Thyroid gland (tissue), 4 donors: ENCODE measurements at regions not wholly inside any gene's neighbourhood (a gene's known extent, or its start where the extent isn't known, plus 50 kb on each side); places are given as distances from the start of the nearest gene placed in this dataset.

Source experiments
- DNase-seq, 2 donors: peaks; one replicate each; pipeline ENCODE4 v3.0.0-alpha.2; 2019
- H3K27ac ChIP-seq, 3 donors: fragments of 200-600 bp; sonication (generic); 1 replicate in 2 of 3; 2 replicates in 1 of 3; pipeline ENCODE4 v1.5.1; 2016 to 2019; ENCODE audit warnings: mild to moderate bottlenecking in 1 of 3, moderate library complexity in 1 of 3
- H3K27me3 ChIP-seq: fragments of 200-600 bp; sonication (generic); one replicate; pipeline ENCODE4 v1.5.1; 2019
- H3K36me3 ChIP-seq, 2 donors: fragments of 200-600 bp; sonication (generic); one replicate each; pipeline ENCODE4 v1.5.1; 2016 to 2019
- H3K4me1 ChIP-seq, 2 donors: fragments of 200-600 bp; sonication (generic); one replicate each; pipeline ENCODE4 v1.5.1; 2017 to 2019
- H3K4me3 ChIP-seq, 3 donors: fragments of 200-600 bp; sonication (generic); replicated peaks in 1 of 3; 1 replicate in 2 of 3; 2 replicates in 1 of 3; pipeline ENCODE4 v1.5.1; 2016; ENCODE audit warnings: mild to moderate bottlenecking in 1 of 3
- H3K9me3 ChIP-seq: fragments of 200-600 bp; sonication (generic); one replicate; pipeline ENCODE4 v1.5.1; 2017
- POLR2A ChIP-seq, 2 donors: fragments of 450-650 bp; IDR thresholded peaks; one replicate each; pipeline ENCODE4 v1.6.1; 2017; ENCODE audit warnings: antibody characterized with exemption in 2 of 2, mild to moderate bottlenecking in 2 of 2, moderate library complexity in 1 of 2
- WGBS, 2 donors: methylation state at CpG; one replicate each; pipeline ENCODE4 v1.1.5; 2017; 5-methylcytosine and 5-hydroxymethylcytosine counted together
- intact Hi-C: fragments of 100-400 bp; cut with DNase I; formaldehyde crosslinking; loops from one replicate; pipeline ENCODE4 v1.15.1; 2023
- TF ChIP-seq, protein P1 (sequence below), 6 experiments: fragments of 200-600 bp in 3 of 6; fragments of 450-650 bp in 3 of 6; sonication (generic) in 3 of 6; IDR thresholded peaks; one replicate each; pipeline ENCODE4 v1.5.1; 2016 to 2019; ENCODE audit warnings: antibody characterized with exemption in 6 of 6, mild to moderate bottlenecking in 2 of 6, inconsistent platforms in 1 of 6, moderate library complexity in 1 of 6

DNA sequence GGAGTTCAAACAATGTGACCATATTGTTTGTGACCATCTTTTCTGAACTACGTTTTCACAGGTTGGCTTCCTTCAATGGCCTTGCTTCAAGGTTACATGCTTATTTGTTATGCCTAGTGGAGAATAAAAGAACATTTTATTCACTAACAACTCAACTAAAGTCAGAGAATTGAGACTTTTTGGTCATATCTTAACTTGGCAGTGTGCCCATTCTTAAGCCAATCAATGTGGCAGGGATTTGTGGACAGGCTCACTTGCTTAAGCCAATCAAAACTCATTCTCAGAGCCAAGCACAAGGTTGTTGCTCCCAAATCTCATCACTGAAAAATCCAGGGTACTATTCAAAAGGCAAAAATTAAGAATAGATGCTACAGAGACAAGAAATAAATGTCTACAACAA lies 455.8 kb upstream of the FAT3 start:
- Histone ChIP-seq H3K27me3 (no peaks in the 10 kb centered on the region), H3K4me3 (no peak overlapping the region), H3K36me3 (no peaks in the 10 kb centered on the region), H3K4me1 (no peaks in the 10 kb centered on the region), H3K9me3 (no peaks in the 10 kb centered on the region), H3K27ac (no peak overlapping the region)
- TF ChIP-seq POLR2A (IDR thresholded peaks at IDR 0.05), result no peak
- intact Hi-C loops, result no loop called here
- no peak for DNase-seq
- 77 to 88% methylated on average over 1 of the region's 1 CpG for WGBS, 2 donors

DNA sequence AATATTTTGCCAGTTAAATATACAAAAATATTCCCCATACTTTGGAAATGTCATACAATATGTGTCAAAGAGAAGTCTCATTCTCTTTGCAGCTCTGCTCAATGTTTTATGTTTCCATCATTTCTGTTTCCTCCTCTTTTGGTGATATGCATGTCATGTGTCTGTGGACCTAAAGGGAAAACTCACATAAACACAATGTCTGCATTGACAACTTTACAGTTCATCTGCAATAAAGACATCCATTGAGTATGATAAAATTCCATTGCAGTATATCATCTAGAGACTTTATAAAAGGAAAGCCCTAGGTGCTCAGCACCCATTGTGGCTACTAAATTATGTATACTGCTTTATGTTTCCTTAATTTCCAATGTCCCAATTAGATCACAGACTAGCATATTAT lies 461.3 kb upstream of the FAT3 start:
- Histone ChIP-seq H3K27me3 (no peaks in the 10 kb centered on the region), H3K9me3 (no peaks in the 10 kb centered on the region), H3K27ac (no peak overlapping the region), H3K4me3 (no peak overlapping the region), H3K36me3 (no peaks in the 10 kb centered on the region), H3K4me1 (no peaks in the 10 kb centered on the region)
- intact Hi-C loops, result no loop called here
- TF ChIP-seq, protein P1, sequence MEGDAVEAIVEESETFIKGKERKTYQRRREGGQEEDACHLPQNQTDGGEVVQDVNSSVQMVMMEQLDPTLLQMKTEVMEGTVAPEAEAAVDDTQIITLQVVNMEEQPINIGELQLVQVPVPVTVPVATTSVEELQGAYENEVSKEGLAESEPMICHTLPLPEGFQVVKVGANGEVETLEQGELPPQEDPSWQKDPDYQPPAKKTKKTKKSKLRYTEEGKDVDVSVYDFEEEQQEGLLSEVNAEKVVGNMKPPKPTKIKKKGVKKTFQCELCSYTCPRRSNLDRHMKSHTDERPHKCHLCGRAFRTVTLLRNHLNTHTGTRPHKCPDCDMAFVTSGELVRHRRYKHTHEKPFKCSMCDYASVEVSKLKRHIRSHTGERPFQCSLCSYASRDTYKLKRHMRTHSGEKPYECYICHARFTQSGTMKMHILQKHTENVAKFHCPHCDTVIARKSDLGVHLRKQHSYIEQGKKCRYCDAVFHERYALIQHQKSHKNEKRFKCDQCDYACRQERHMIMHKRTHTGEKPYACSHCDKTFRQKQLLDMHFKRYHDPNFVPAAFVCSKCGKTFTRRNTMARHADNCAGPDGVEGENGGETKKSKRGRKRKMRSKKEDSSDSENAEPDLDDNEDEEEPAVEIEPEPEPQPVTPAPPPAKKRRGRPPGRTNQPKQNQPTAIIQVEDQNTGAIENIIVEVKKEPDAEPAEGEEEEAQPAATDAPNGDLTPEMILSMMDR (IDR thresholded peaks at IDR 0.05), result no peak
- TF ChIP-seq POLR2A (IDR thresholded peaks at IDR 0.05), result no peak
- no peak for DNase-seq

DNA sequence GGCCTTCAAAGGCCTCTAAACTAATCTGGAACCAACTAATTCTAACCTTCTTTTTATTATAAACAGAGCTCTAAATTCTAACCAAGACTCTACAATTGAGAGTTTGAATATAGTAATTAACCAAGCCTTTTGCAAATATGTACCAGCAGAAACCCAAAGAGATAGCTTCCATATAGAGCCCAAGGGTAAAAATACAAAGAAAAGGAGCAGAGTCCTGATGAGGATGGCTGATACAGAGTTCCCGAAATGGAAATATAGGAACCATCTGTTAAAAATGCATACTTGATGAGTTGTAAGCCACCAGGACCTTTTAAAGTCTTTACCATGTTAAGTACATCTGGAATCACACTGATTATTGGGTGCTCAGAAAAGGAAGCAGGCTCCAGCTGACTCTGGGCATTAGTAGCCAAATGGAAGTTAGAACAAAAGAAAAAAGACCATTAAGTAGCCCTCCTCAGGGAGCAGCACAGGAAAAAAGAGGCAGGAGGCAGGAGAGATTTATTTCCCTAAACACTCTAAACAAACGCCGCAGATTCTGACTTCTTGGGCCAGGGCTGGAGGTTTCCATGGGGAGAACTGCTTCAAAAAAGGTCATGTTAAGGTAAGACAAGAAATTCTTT lies 463.1 kb upstream of the FAT3 start:
- intact Hi-C loops, result no loop called here
- Histone ChIP-seq H3K27me3 (no peaks in the 10 kb centered on the region), H3K27ac (no peak overlapping the region), H3K36me3 (no peaks in the 10 kb centered on the region), H3K4me3 (no peak overlapping the region), H3K4me1 (no peaks in the 10 kb centered on the region), H3K9me3 (no peaks in the 10 kb centered on the region)
- WGBS, 2 donors, result 27 to 37% methylated on average over 3 of the region's 3 CpGs
- no peak for DNase-seq
- TF ChIP-seq, protein P1 (IDR thresholded peaks at IDR 0.05), result no peak
- no peak for TF ChIP-seq POLR2A (IDR thresholded peaks at IDR 0.05)

DNA sequence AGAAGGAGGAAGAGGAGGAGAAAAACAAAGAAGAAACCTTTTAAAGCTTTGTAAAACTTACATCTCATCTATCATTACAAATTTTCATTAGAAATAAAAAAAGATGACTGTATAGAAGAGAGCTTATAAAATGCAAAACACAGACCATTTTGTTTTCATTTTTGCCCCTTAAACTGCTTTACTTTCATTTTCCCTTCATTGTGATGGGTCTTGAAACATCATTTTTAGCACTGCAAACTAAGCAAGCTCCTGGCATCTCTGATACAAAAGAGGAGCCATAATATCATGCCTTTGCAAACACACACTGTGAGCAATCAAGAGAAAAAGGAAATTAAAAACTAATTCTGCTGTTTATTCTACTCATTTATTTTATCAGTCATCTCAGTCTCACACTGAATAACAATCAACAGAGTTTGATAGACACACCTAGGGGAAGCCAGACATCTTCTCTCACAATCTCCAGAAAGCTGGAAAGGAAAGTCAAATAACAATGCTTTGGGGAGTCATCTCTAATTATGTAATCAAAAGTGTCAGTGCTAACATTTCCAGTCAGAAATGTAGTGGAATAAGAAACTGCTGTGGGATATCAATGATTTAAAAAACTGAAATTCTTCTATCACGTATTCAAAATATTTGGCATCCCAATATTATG lies 467.7 kb upstream of the FAT3 start:
- intact Hi-C loops, result no loop called here
- 91 to 93% methylated on average over 1 of the region's 1 CpG for WGBS, 2 donors
- Histone ChIP-seq H3K9me3 (no peaks in the 10 kb centered on the region), H3K4me1 (no peaks in the 10 kb centered on the region), H3K27me3 (no peaks in the 10 kb centered on the region), H3K27ac (no peak overlapping the region), H3K36me3 (no peaks in the 10 kb centered on the region), H3K4me3 (no peak overlapping the region)
- TF ChIP-seq POLR2A (IDR thresholded peaks at IDR 0.05), result no peak
- TF ChIP-seq, protein P1 (IDR thresholded peaks at IDR 0.05), result no peak
- no peak for DNase-seq

DNA sequence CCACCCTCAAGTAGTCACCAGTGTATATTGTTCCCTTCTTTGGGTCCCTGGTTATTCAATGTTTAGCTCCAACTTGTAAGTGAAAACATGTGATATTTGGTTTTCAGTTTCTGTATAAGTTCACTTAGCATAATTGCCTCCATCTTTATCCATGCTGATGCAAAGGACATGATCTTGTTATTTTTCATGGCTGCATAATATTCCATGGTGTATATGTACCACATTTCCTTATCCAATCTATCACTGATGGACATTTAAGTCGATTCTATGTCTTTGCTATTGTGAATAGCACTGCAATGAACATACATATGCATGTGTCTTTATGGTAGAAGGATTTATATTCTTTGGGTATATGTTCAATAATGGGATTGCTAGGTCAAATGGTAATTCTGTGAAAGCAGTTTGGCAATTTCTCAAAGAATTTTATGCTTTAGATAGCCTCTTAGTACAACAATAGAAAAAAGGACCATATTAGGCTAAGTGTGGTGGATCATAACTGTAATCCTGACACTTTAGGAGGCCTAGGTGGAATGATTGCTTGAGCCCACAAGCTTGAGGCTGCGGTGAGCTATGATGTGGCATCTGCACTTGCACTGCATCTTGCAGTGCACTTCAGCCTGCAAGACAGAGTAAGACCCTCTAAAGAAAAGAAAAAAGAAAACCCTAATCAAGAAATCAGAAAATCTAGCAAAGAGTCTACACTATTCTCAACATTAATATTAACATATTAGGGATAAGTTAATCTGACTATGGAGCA lies 468.5 kb upstream of the FAT3 start:
- no peak overlapping the region for H3K27ac ChIP-seq
- WGBS, 2 donors, result 63 to 66% methylated on average over 2 of the region's 2 CpGs
- no peaks in the 10 kb centered on the region for H3K4me1 ChIP-seq
- H3K4me3 ChIP-seq, result no peak overlapping the region
- no peaks in the 10 kb centered on the region for H3K9me3 ChIP-seq
- no peak for DNase-seq
- no peaks in the 10 kb centered on the region for H3K36me3 ChIP-seq
- TF ChIP-seq, protein P1 (IDR thresholded peaks at IDR 0.05), result no peak
- no peak for TF ChIP-seq POLR2A (IDR thresholded peaks at IDR 0.05)
- H3K27me3 ChIP-seq, result no peaks in the 10 kb centered on the region
- intact Hi-C loops, result no loop called here
